ENCODE measurements at regions not wholly inside any gene's neighbourhood (a gene's known extent, or its start where the extent isn't known, plus 50 kb on each side); places are given as distances from the start of the nearest gene placed in this dataset.

- no peak for DNase-seq (ENCODE audit: extremely low read depth, insufficient read length)
- TF ChIP-seq, protein P1, sequence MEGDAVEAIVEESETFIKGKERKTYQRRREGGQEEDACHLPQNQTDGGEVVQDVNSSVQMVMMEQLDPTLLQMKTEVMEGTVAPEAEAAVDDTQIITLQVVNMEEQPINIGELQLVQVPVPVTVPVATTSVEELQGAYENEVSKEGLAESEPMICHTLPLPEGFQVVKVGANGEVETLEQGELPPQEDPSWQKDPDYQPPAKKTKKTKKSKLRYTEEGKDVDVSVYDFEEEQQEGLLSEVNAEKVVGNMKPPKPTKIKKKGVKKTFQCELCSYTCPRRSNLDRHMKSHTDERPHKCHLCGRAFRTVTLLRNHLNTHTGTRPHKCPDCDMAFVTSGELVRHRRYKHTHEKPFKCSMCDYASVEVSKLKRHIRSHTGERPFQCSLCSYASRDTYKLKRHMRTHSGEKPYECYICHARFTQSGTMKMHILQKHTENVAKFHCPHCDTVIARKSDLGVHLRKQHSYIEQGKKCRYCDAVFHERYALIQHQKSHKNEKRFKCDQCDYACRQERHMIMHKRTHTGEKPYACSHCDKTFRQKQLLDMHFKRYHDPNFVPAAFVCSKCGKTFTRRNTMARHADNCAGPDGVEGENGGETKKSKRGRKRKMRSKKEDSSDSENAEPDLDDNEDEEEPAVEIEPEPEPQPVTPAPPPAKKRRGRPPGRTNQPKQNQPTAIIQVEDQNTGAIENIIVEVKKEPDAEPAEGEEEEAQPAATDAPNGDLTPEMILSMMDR (IDR thresholded peaks at IDR 0.05; ENCODE audit: insufficient read depth, low read length, poor library complexity, severe bottlenecking) = no peak
- H3K36me3 ChIP-seq (ENCODE audit: control insufficient read depth, insufficient read depth, low read length) = no peaks in the 10 kb centered on the region
- no peaks in the 10 kb centered on the region for H3K27me3 ChIP-seq (replicated peaks; ENCODE audit: control insufficient read depth, insufficient read depth, low read length)
- H3K4me3 ChIP-seq (replicated peaks; ENCODE audit: low read depth, low read length) = no peak overlapping the region
Observed at GRCh38 chr5:152086668-152087067, 162.0 kb upstream of the GLRA1 start.

DNA sequence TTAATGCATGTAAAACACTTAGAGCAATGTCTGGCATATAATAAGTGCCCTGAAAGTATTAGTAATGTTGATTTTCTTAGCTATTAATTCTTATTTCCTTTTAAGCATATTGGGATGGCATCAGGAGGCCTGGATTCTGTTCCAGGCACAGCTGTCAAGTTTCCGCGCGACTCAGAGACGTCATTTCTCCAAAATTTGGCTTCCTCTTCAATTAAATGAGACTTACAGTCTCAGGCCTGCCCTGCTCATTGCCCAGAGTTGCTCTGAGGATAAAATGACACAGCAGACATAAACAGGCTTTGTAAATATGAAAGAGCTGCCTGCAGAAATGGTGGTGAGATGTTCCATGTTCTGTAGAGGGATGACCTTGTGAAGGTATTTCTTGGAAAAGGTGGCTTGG is 159.8 kb upstream of the GLRA1 start:
- no peaks in the 10 kb centered on the region for H3K36me3 ChIP-seq (ENCODE audit: control insufficient read depth, insufficient read depth, low read length)
- TF ChIP-seq, protein P1 (IDR thresholded peaks at IDR 0.05; ENCODE audit: insufficient read depth, low read length, poor library complexity, severe bottlenecking) = no peak
- DNase-seq (ENCODE audit: extremely low read depth, insufficient read length) = no peak

GRCh38 chr5:152083231-152083630 is 158.6 kb upstream of the GLRA1 start:
- no peak for DNase-seq (ENCODE audit: extremely low read depth, insufficient read length)
- H3K27me3 ChIP-seq (replicated peaks; ENCODE audit: control insufficient read depth, insufficient read depth, low read length) = no peaks in the 10 kb centered on the region
- no peaks in the 10 kb centered on the region for H3K36me3 ChIP-seq (ENCODE audit: control insufficient read depth, insufficient read depth, low read length)
- H3K4me3 ChIP-seq (replicated peaks; ENCODE audit: low read depth, low read length) = no peak overlapping the region
- TF ChIP-seq, protein P1 (IDR thresholded peaks at IDR 0.05; ENCODE audit: insufficient read depth, low read length, poor library complexity, severe bottlenecking) = no peak

More for the DNA sequence above, 159.8 kb upstream of the GLRA1 start:
- H3K4me3 ChIP-seq (replicated peaks; ENCODE audit: low read depth, low read length) = no peak overlapping the region
- H3K27me3 ChIP-seq (replicated peaks; ENCODE audit: control insufficient read depth, insufficient read depth, low read length) = no peaks in the 10 kb centered on the region

GRCh38 chr5:152072091-152072490 is 147.4 kb upstream of the GLRA1 start:
- DNase-seq (ENCODE audit: extremely low read depth, insufficient read length) = no peak
- Histone ChIP-seq H3K4me3 (replicated peaks; ENCODE audit: low read depth, low read length) (no peak overlapping the region), H3K27me3 (replicated peaks; ENCODE audit: control insufficient read depth, insufficient read depth, low read length) (no peaks in the 10 kb centered on the region; the same call in 1 of the 2 replicates), H3K36me3 (ENCODE audit: control insufficient read depth, insufficient read depth, low read length) (no peaks in the 10 kb centered on the region)
- TF ChIP-seq, protein P1 (IDR thresholded peaks at IDR 0.05; ENCODE audit: insufficient read depth, low read length, poor library complexity, severe bottlenecking) = no peak

DNA sequence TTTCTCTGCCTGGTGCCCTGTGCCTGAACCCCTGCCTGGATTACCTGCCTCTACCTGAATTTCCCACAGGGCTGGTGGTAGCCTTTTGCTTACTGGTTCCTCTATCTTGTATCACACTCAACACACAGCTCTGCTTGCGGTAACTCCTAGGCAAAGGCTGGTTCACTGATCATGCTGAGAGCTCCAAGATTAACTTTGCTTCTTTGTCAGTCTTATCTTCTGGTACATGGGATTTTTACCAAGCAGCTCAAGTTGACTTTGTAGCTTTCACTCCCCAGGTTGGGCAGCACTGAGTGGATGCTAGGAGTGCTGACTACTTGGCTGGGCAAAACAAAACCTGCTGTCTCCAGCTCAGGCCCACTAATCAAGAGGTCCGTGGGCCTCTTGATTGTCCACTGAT is 145.9 kb upstream of the GLRA1 start:
- H3K36me3 ChIP-seq (ENCODE audit: control insufficient read depth, insufficient read depth, low read length) = no peaks in the 10 kb centered on the region
- H3K27me3 ChIP-seq (replicated peaks; ENCODE audit: control insufficient read depth, insufficient read depth, low read length) = no peaks in the 10 kb centered on the region; the same call in 1 of the 2 replicates
- TF ChIP-seq, protein P1 (IDR thresholded peaks at IDR 0.05; ENCODE audit: insufficient read depth, low read length, poor library complexity, severe bottlenecking) = no peak

GRCh38 chr5:152066784-152067183 is 142.1 kb upstream of the GLRA1 start:
- TF ChIP-seq, protein P1 (IDR thresholded peaks at IDR 0.05; ENCODE audit: insufficient read depth, low read length, poor library complexity, severe bottlenecking) = no peak
- Histone ChIP-seq H3K36me3 (ENCODE audit: control insufficient read depth, insufficient read depth, low read length) (no peaks in the 10 kb centered on the region), H3K27me3 (replicated peaks; ENCODE audit: control insufficient read depth, insufficient read depth, low read length) (no peaks in the 10 kb centered on the region), H3K4me3 (replicated peaks; ENCODE audit: low read depth, low read length) (no peak overlapping the region)
- no peak for DNase-seq (ENCODE audit: extremely low read depth, insufficient read length)

More for the DNA sequence above, 145.9 kb upstream of the GLRA1 start:
- no peak overlapping the region for H3K4me3 ChIP-seq (replicated peaks; ENCODE audit: low read depth, low read length)
- no peak for DNase-seq (ENCODE audit: extremely low read depth, insufficient read length)

All from GM06990 (cell line).